Neural progenitor cell (in vitro differentiated cells): ENCODE measurements at regions not wholly inside any gene's neighbourhood (a gene's known extent, or its start where the extent isn't known, plus 50 kb on each side); places are given as distances from the start of the nearest gene placed in this dataset.

Experiments
- DNase-seq: peaks from one replicate; pipeline ENCODE4 v3.0.0-alpha.2; 2016; ENCODE audit warnings: low spot score
- H2AFZ ChIP-seq: fragments of 200-600 bp; sonication (generic); replicated peaks from 2 replicates; pipeline ENCODE4 v1.6.1; 2016; ENCODE audit warnings: antibody characterized with exemption
- H3F3A ChIP-seq: fragments of 200-600 bp; sonication (generic); 2 replicates; pipeline ENCODE4 v1.6.1; 2016; ENCODE audit warnings: antibody characterized with exemption, low read depth
- H3K27ac ChIP-seq: fragments of 200-600 bp; sonication (generic); 2 replicates; pipeline ENCODE4 v1.5.1; 2016; ENCODE audit warnings: mild to moderate bottlenecking
- H3K27me3 ChIP-seq: fragments of 200-600 bp; sonication (generic); 2 replicates; pipeline ENCODE4 v1.6.1; 2016; ENCODE audit warnings: mild to moderate bottlenecking, moderate library complexity
- H3K36me3 ChIP-seq: fragments of 200-600 bp; sonication (generic); 2 replicates; pipeline ENCODE4 v1.5.1; 2016
- H3K4me1 ChIP-seq: fragments of 200-600 bp; sonication (generic); 2 replicates; pipeline ENCODE4 v1.6.1; 2016; ENCODE audit warnings: mixed run types
- H3K4me2 ChIP-seq: fragments of 200-600 bp; sonication (generic); 2 replicates; pipeline ENCODE4 v1.6.1; 2016
- H3K4me3 ChIP-seq: fragments of 200-600 bp; sonication (generic); 2 replicates; pipeline ENCODE4 v1.5.1; 2016
- H3K79me2 ChIP-seq: fragments of 200-600 bp; sonication (generic); 2 replicates; pipeline ENCODE4 v1.6.1; 2016; ENCODE audit warnings: low read depth
- H3K9ac ChIP-seq: fragments of 200-600 bp; sonication (generic); 2 replicates; pipeline ENCODE4 v1.6.1; 2016
- H3K9me3 ChIP-seq: fragments of 200-600 bp; sonication (generic); 2 replicates; pipeline ENCODE4 v1.5.1; 2016; ENCODE audit warnings: low read depth
- H4K20me1 ChIP-seq: fragments of 200-600 bp; sonication (generic); 2 replicates; pipeline ENCODE4 v1.6.1; 2016; ENCODE audit warnings: low read depth
- H3K27ac Mint-ChIP-seq: 3 replicates; pipeline ENCODE4 v1.8.0; 2021; ENCODE audit warnings: mixed read lengths
- H3K27me3 Mint-ChIP-seq: 2 replicates; pipeline ENCODE4 v1.8.0; 2022; ENCODE audit warnings: low read depth, mild to moderate bottlenecking, inconsistent platforms, moderate library complexity, mixed read lengths; ENCODE audit not compliant: insufficient read depth
- H3K36me3 Mint-ChIP-seq: 3 replicates; pipeline ENCODE4 v1.8.0; 2021; ENCODE audit warnings: mixed read lengths
- H3K4me1 Mint-ChIP-seq: 3 replicates; pipeline ENCODE4 v1.8.0; 2021; ENCODE audit warnings: mixed read lengths
- H3K4me3 Mint-ChIP-seq: 3 replicates; pipeline ENCODE4 v1.8.0; 2021; ENCODE audit warnings: mild to moderate bottlenecking, moderate library complexity, mixed read lengths
- H3K9me3 Mint-ChIP-seq: 3 replicates; pipeline ENCODE4 v1.8.0; 2020; ENCODE audit warnings: mixed read lengths
- CTCF ChIP-seq: fragments of 200-600 bp; sonication (generic); IDR thresholded peaks from 2 replicates; pipeline ENCODE4 v1.5.1; 2017; ENCODE audit warnings: antibody characterized with exemption, mild to moderate bottlenecking
- EZH2 ChIP-seq: fragments of 200-600 bp; sonication (generic); IDR thresholded peaks from 2 replicates; pipeline ENCODE4 v1.6.1; 2017; ENCODE audit warnings: antibody characterized with exemption, mild to moderate bottlenecking, moderate library complexity
- EZH2phosphoT487 ChIP-seq: fragments of 200-600 bp; sonication (generic); IDR thresholded peaks from 2 replicates; pipeline ENCODE4 v1.6.1; 2017; ENCODE audit warnings: antibody characterized with exemption

GRCh38 chr4:132527817-132528216 is 621.3 kb upstream of the PCDH10 start:
- TF ChIP-seq CTCF (no peak), EZH2phosphoT487 (no peak), EZH2 (no peak)
- H3K4me1 Mint-ChIP-seq = no peaks in the 10 kb centered on the region
- Histone ChIP-seq H3F3A (no peaks in the 10 kb centered on the region), H3K4me3 (no peak overlapping the region), H3K79me2 (no peaks in the 10 kb centered on the region), H3K27ac (no peak overlapping the region), H3K4me2 (no peak overlapping the region), H4K20me1 (no peaks in the 10 kb centered on the region), H3K36me3 (no peaks in the 10 kb centered on the region), H2AFZ (no peak overlapping the region), H3K9ac (no peak overlapping the region), H3K4me1 (no peaks in the 10 kb centered on the region), H3K27me3 (no peaks in the 10 kb centered on the region), H3K9me3 (no peaks in the 10 kb centered on the region)
- no peak for DNase-seq
- no peaks in the 10 kb centered on the region for H3K36me3 Mint-ChIP-seq
- no peaks in the 10 kb centered on the region for H3K9me3 Mint-ChIP-seq
- H3K4me3 Mint-ChIP-seq = no peak overlapping the region
- H3K27ac Mint-ChIP-seq = no peak overlapping the region
- peaks cover 2% of the 10 kb centered on the region for H3K27me3 Mint-ChIP-seq

GRCh38 chr4:132530861-132531260 is 618.2 kb upstream of the PCDH10 start:
- no peak for DNase-seq
- Mint-ChIP-seq H3K27me3 (peaks cover 2% of the 10 kb centered on the region), H3K9me3 (no peaks in the 10 kb centered on the region), H3K4me3 (no peak overlapping the region), H3K36me3 (no peaks in the 10 kb centered on the region), H3K4me1 (no peaks in the 10 kb centered on the region), H3K27ac (no peak overlapping the region)
- no peaks in the 10 kb centered on the region for H4K20me1 ChIP-seq
- H3K9me3 ChIP-seq = no peaks in the 10 kb centered on the region
- H3K9ac ChIP-seq = no peak overlapping the region
- H3F3A ChIP-seq = no peaks in the 10 kb centered on the region
- TF ChIP-seq CTCF (no peak), EZH2 (no peak), EZH2phosphoT487 (no peak)
- H2AFZ ChIP-seq = no peak overlapping the region
- H3K4me1 ChIP-seq = no peaks in the 10 kb centered on the region
- no peaks in the 10 kb centered on the region for H3K36me3 ChIP-seq
- no peaks in the 10 kb centered on the region for H3K27me3 ChIP-seq
- H3K4me2 ChIP-seq = no peak overlapping the region
- H3K27ac ChIP-seq = no peak overlapping the region
- no peaks in the 10 kb centered on the region for H3K79me2 ChIP-seq
- H3K4me3 ChIP-seq = no peak overlapping the region

GRCh38 chr4:132540268-132540667 is 608.8 kb upstream of the PCDH10 start:
- no peak overlapping the region for H3K27ac Mint-ChIP-seq
- H3K27me3 Mint-ChIP-seq = no peaks in the 10 kb centered on the region
- peaks cover 6% of the 10 kb centered on the region for H3K9me3 Mint-ChIP-seq
- H3F3A ChIP-seq = no peaks in the 10 kb centered on the region
- H3K27ac ChIP-seq = no peak overlapping the region
- H3K9me3 ChIP-seq = no peaks in the 10 kb centered on the region
- H3K4me3 ChIP-seq = no peak overlapping the region
- H3K79me2 ChIP-seq = no peaks in the 10 kb centered on the region
- no peaks in the 10 kb centered on the region for H3K36me3 Mint-ChIP-seq
- H4K20me1 ChIP-seq = no peaks in the 10 kb centered on the region
- TF ChIP-seq EZH2 (no peak), CTCF (no peak), EZH2phosphoT487 (no peak)
- H3K9ac ChIP-seq = no peak overlapping the region
- H3K4me1 ChIP-seq = no peaks in the 10 kb centered on the region
- no peaks in the 10 kb centered on the region for H3K36me3 ChIP-seq
- no peak overlapping the region for H2AFZ ChIP-seq
- no peaks in the 10 kb centered on the region for H3K27me3 ChIP-seq
- DNase-seq = no peak
- no peak overlapping the region for H3K4me2 ChIP-seq
- H3K4me1 Mint-ChIP-seq = no peaks in the 10 kb centered on the region
- no peak overlapping the region for H3K4me3 Mint-ChIP-seq

- Histone ChIP-seq H3K4me1 (no peaks in the 10 kb centered on the region), H3K4me2 (no peak overlapping the region), H3K36me3 (no peaks in the 10 kb centered on the region), H3K27me3 (no peaks in the 10 kb centered on the region), H3F3A (no peaks in the 10 kb centered on the region), H3K27ac (no peak overlapping the region), H4K20me1 (no peaks in the 10 kb centered on the region), H3K9ac (no peak overlapping the region), H3K9me3 (no peaks in the 10 kb centered on the region), H3K4me3 (no peak overlapping the region), H2AFZ (no peak overlapping the region), H3K79me2 (no peaks in the 10 kb centered on the region)
- H3K4me3 Mint-ChIP-seq = no peak overlapping the region
- H3K27ac Mint-ChIP-seq = no peak overlapping the region
- H3K36me3 Mint-ChIP-seq = no peaks in the 10 kb centered on the region
- H3K9me3 Mint-ChIP-seq = peaks cover 6% of the 10 kb centered on the region
- DNase-seq = no peak
- TF ChIP-seq EZH2 = no peak
- TF ChIP-seq CTCF = no peak
- no peak for TF ChIP-seq EZH2phosphoT487
- no peaks in the 10 kb centered on the region for H3K4me1 Mint-ChIP-seq
- H3K27me3 Mint-ChIP-seq = no peaks in the 10 kb centered on the region
These were observed 608.3 kb upstream of the PCDH10 start for GRCh38 chr4:132540797-132541196.
